KMS-11 (cell line): ENCODE measurements at regions not wholly inside any gene's neighbourhood (a gene's known extent, or its start where the extent isn't known, plus 50 kb on each side); places are given as distances from the start of the nearest gene placed in this dataset.

Source experiments
- H2AFZ ChIP-seq: fragments of 200-600 bp; sonication (generic); 2 replicates; pipeline ENCODE4 v1.6.1; 2016; ENCODE audit warnings: antibody characterized with exemption, mixed run types, low read depth
- H3K27ac ChIP-seq: fragments of 200-600 bp; sonication (generic); 2 replicates; pipeline ENCODE4 v1.6.1; 2016; ENCODE audit warnings: mild to moderate bottlenecking, mixed run types
- H3K27me3 ChIP-seq: fragments of 200-600 bp; sonication (generic); 2 replicates; pipeline ENCODE4 v1.6.1; 2017; ENCODE audit warnings: mild to moderate bottlenecking, low read depth, mixed run types, moderate library complexity; ENCODE audit not compliant: insufficient read depth
- H3K36me3 ChIP-seq: fragments of 200-600 bp; sonication (generic); 2 replicates; pipeline ENCODE4 v1.6.1; 2017; ENCODE audit warnings: mild to moderate bottlenecking, mixed run types; ENCODE audit not compliant: insufficient read depth
- H3K4me1 ChIP-seq: fragments of 200-600 bp; sonication (generic); 2 replicates; pipeline ENCODE4 v1.6.1; 2016; ENCODE audit warnings: mild to moderate bottlenecking, low read depth, mixed run types; ENCODE audit not compliant: poor library complexity, severe bottlenecking
- H3K4me2 ChIP-seq: fragments of 200-600 bp; sonication (generic); 2 replicates; pipeline ENCODE4 v1.7.0; 2016; ENCODE audit warnings: mild to moderate bottlenecking, mixed run types
- H3K4me3 ChIP-seq: fragments of 200-600 bp; sonication (generic); IDR thresholded peaks from 2 replicates; pipeline ENCODE4 v1.6.1; 2017; ENCODE audit warnings: low read depth, low read length, mixed read lengths; ENCODE audit not compliant: insufficient read depth
- H3K79me2 ChIP-seq: fragments of 200-600 bp; sonication (generic); 2 replicates; pipeline ENCODE4 v1.6.1; 2016; ENCODE audit warnings: low read depth, mixed run types; ENCODE audit not compliant: insufficient read depth
- H3K9ac ChIP-seq: fragments of 200-600 bp; sonication (generic); 2 replicates; pipeline ENCODE4 v1.6.1; 2016; ENCODE audit warnings: mild to moderate bottlenecking, mixed run types
- H4K20me1 ChIP-seq: fragments of 200-600 bp; sonication (generic); 2 replicates; pipeline ENCODE4 v1.6.1; 2016; ENCODE audit warnings: mild to moderate bottlenecking, mixed run types; ENCODE audit not compliant: insufficient read depth
- CTCF ChIP-seq: fragments of 200-600 bp; sonication (generic); conservative IDR thresholded peaks from 2 replicates; pipeline ENCODE4 v1.6.1; 2017; ENCODE audit warnings: low read depth, mild to moderate bottlenecking, antibody characterized with exemption, low read length, moderate library complexity, mixed read lengths

GRCh38 chr2:235402422-235402821 lies 91.4 kb upstream of the AGAP1 start:
- no peaks in the 10 kb centered on the region for H3K4me1 ChIP-seq
- H2AFZ ChIP-seq, result no peak overlapping the region
- H3K27ac ChIP-seq, result no peak overlapping the region
- no peaks in the 10 kb centered on the region for H4K20me1 ChIP-seq
- H3K36me3 ChIP-seq, result no peaks in the 10 kb centered on the region
- H3K4me2 ChIP-seq, result no peak overlapping the region
- no peaks in the 10 kb centered on the region for H3K27me3 ChIP-seq
- no peak overlapping the region for H3K9ac ChIP-seq
- no peak for TF ChIP-seq CTCF
- no peaks in the 10 kb centered on the region for H3K79me2 ChIP-seq
- no peak overlapping the region for H3K4me3 ChIP-seq

- H2AFZ ChIP-seq, result no peak overlapping the region
- H3K36me3 ChIP-seq, result no peaks in the 10 kb centered on the region
- no peaks in the 10 kb centered on the region for H3K79me2 ChIP-seq
- no peak overlapping the region for H3K4me2 ChIP-seq
- no peaks in the 10 kb centered on the region for H3K4me1 ChIP-seq
- H3K9ac ChIP-seq, result no peak overlapping the region
- no peaks in the 10 kb centered on the region for H4K20me1 ChIP-seq
- H3K27me3 ChIP-seq, result no peaks in the 10 kb centered on the region
- TF ChIP-seq CTCF, result no peak
- no peak overlapping the region for H3K4me3 ChIP-seq
- no peak overlapping the region for H3K27ac ChIP-seq
Observed at GRCh38 chr2:235405612-235406361, 88.1 kb upstream of the AGAP1 start.

- H2AFZ ChIP-seq, result no peak overlapping the region
- no peak overlapping the region for H3K4me3 ChIP-seq
- no peaks in the 10 kb centered on the region for H3K36me3 ChIP-seq
- no peak overlapping the region for H3K4me2 ChIP-seq
- H4K20me1 ChIP-seq, result no peaks in the 10 kb centered on the region
- TF ChIP-seq CTCF, result no peak
- H3K27me3 ChIP-seq, result no peaks in the 10 kb centered on the region
- no peak overlapping the region for H3K27ac ChIP-seq
- H3K9ac ChIP-seq, result no peak overlapping the region
- no peaks in the 10 kb centered on the region for H3K4me1 ChIP-seq
- no peaks in the 10 kb centered on the region for H3K79me2 ChIP-seq
Observed at GRCh38 chr2:235406430-235406829, 87.4 kb upstream of the AGAP1 start.

GRCh38 chr2:235411905-235412485 lies 81.8 kb upstream of the AGAP1 start:
- H3K9ac ChIP-seq, result no peak overlapping the region
- H3K4me2 ChIP-seq, result no peak overlapping the region
- no peaks in the 10 kb centered on the region for H3K36me3 ChIP-seq
- no peaks in the 10 kb centered on the region for H3K79me2 ChIP-seq
- no peak overlapping the region for H2AFZ ChIP-seq
- H3K4me1 ChIP-seq, result no peaks in the 10 kb centered on the region
- H3K4me3 ChIP-seq, result no peak overlapping the region
- no peaks in the 10 kb centered on the region for H4K20me1 ChIP-seq
- no peak overlapping the region for H3K27ac ChIP-seq
- TF ChIP-seq CTCF, result no peak
- H3K27me3 ChIP-seq, result no peaks in the 10 kb centered on the region
